B cell (primary cell): ENCODE measurements at regions not wholly inside any gene's neighbourhood (a gene's known extent, or its start where the extent isn't known, plus 50 kb on each side); places are given as distances from the start of the nearest gene placed in this dataset.

ENCODE experiments used
- ATAC-seq: fragments of 200-7000 bp; cut with Tn5 transposase; one replicate; pipeline ENCODE4 v1.10.0; 2021; ENCODE audit warnings: low read depth, mild to moderate bottlenecking, moderate number of reproducible peaks, moderate library complexity
- CTCF ChIA-PET: fragments of 350-600 bp; sonication (Branson Sonifier 250); formaldehyde crosslinking; loops from one replicate; lab custom pipeline; 2021; ENCODE audit warnings: antibody characterized with exemption, inconsistent platforms; lab: Charles Lee
- POLR2A ChIA-PET: fragments of 350-600 bp; sonication (Branson Sonifier 250); formaldehyde crosslinking; loops from one replicate; lab custom pipeline; 2021; ENCODE audit warnings: antibody characterized with exemption; lab: Charles Lee
- DNase-seq: peaks from one replicate; pipeline ENCODE4 v3.0.0; 2013
- H2AFZ ChIP-seq: 2 replicates; pipeline ENCODE4 v1.6.1; 2012; ENCODE audit warnings: mild to moderate bottlenecking, low read depth, low read length; ENCODE audit not compliant: insufficient read depth, poor library complexity, severe bottlenecking
- H3K27ac ChIP-seq, 2 donors: 1 replicate in 1 of 2; 2 replicates in 1 of 2; pipeline ENCODE4 v1.5.1; 2012 to 2013; ENCODE audit warnings: low read length in 2 of 2, mild to moderate bottlenecking in 2 of 2, moderate library complexity in 1 of 2
- H3K27me3 ChIP-seq, 4 experiments: fragments of 200-600 bp in 1 of 4; sonication (generic) in 1 of 4; replicated peaks in 1 of 4; 1 replicate in 2 of 4; 2 replicates in 2 of 4; pipeline versions ENCODE4 v1.6.1 to v1.7.0; 2013 to 2016; ENCODE audit warnings: low read length in 3 of 4, mild to moderate bottlenecking in 2 of 4, mixed read lengths in 1 of 4, moderate library complexity in 1 of 4; ENCODE audit not compliant: insufficient read depth in 4 of 4, control insufficient read depth in 3 of 4; ENCODE audit errors: control extremely low read depth in 1 of 4
- H3K36me3 ChIP-seq, 2 experiments: replicated peaks in 1 of 2; 1 replicate in 1 of 2; 2 replicates in 1 of 2; pipeline versions ENCODE4 v1.6.1 to v1.7.1; 2013; ENCODE audit warnings: low read length in 1 of 2; ENCODE audit not compliant: insufficient read depth in 2 of 2, control insufficient read depth in 1 of 2; ENCODE audit errors: control extremely low read depth in 1 of 2, extremely low read depth in 1 of 2
- H3K4me1 ChIP-seq, 2 donors: fragments of 200-600 bp in 1 of 2; sonication (generic) in 1 of 2; 1 replicate in 1 of 2; 2 replicates in 1 of 2; pipeline versions ENCODE4 v1.5.1 to v1.6.1; 2013 to 2017; ENCODE audit warnings: low read length in 2 of 2; ENCODE audit not compliant: control insufficient read depth in 2 of 2, insufficient read depth in 2 of 2
- H3K4me2 ChIP-seq: replicated peaks from 2 replicates; pipeline ENCODE3; 2012; ENCODE audit warnings: mild to moderate bottlenecking, low read depth, low read length; ENCODE audit not compliant: poor library complexity, severe bottlenecking
- H3K4me3 ChIP-seq, 5 experiments: fragments of 200-600 bp in 1 of 5; sonication (generic) in 1 of 5; 1 replicate in 3 of 5; 2 replicates in 2 of 5; pipeline versions ENCODE4 v1.5.1 to v1.7.0; 2011 to 2016; ENCODE audit warnings: low read length in 4 of 5, mild to moderate bottlenecking in 4 of 5, low read depth in 2 of 5, control low read depth in 1 of 5, moderate library complexity in 1 of 5; ENCODE audit not compliant: insufficient read depth in 1 of 5; ENCODE audit errors: control extremely low read depth in 1 of 5, extremely low read depth in 1 of 5
- H3K79me2 ChIP-seq: fragments of 200-600 bp; sonication (generic); one replicate; pipeline ENCODE4 v1.6.0; 2016; ENCODE audit warnings: low read length; ENCODE audit not compliant: control insufficient read depth, insufficient read depth
- H3K9ac ChIP-seq: fragments of 200-600 bp; sonication (generic); 2 replicates; pipeline ENCODE4 v1.6.1; 2017; ENCODE audit warnings: mild to moderate bottlenecking, low read length, moderate library complexity
- H3K9me3 ChIP-seq, 3 donors: one replicate each; pipeline versions ENCODE4 v1.6.1 to v1.7.1; 2013; ENCODE audit warnings: low read length in 2 of 3; ENCODE audit not compliant: control insufficient read depth in 2 of 3, insufficient read depth in 1 of 3; ENCODE audit errors: control extremely low read depth in 1 of 3
- H4K20me1 ChIP-seq: 2 replicates; pipeline ENCODE4 v1.6.0; 2012; ENCODE audit warnings: mild to moderate bottlenecking, low read length; ENCODE audit not compliant: insufficient read depth, control insufficient read depth, poor library complexity, severe bottlenecking
- H3K27ac Mint-ChIP-seq: one replicate; pipeline ENCODE4 v1.8.0; 2021; ENCODE audit warnings: mixed read lengths
- H3K27me3 Mint-ChIP-seq: one replicate; pipeline ENCODE4 v1.8.0; 2021; ENCODE audit warnings: mixed read lengths
- H3K4me1 Mint-ChIP-seq: one replicate; pipeline ENCODE4 v1.8.0; 2021; ENCODE audit warnings: mixed read lengths
- H3K4me3 Mint-ChIP-seq: one replicate; pipeline ENCODE4 v1.8.0; 2021; ENCODE audit warnings: mixed read lengths
- H3K9me3 Mint-ChIP-seq: one replicate; pipeline ENCODE4 v1.8.0; 2022; ENCODE audit warnings: mixed read lengths; ENCODE audit not compliant: insufficient read depth
- EZH2 ChIP-seq: IDR thresholded peaks from 2 replicates; pipeline ENCODE4 v1.6.1; 2012; ENCODE audit warnings: borderline replicate concordance, low read depth, mild to moderate bottlenecking, moderate library complexity, low read length; ENCODE audit not compliant: insufficient read depth, poor library complexity, severe bottlenecking
- WGBS: methylation state at CpG from one replicate; pipeline ENCODE4 v1.1.5; 2013; ENCODE audit warnings: missing lambda C conversion rate; ENCODE audit not compliant: insufficient coverage; 5-methylcytosine and 5-hydroxymethylcytosine counted together
- intact Hi-C: fragments of 100-400 bp; cut with micrococcal nuclease; formaldehyde crosslinking; loops from one replicate; pipeline ENCODE4 v1.10.0; 2022
- TF ChIP-seq, protein P1 (sequence below): fragments of 200-600 bp; IDR thresholded peaks from one replicate; pipeline ENCODE4 v1.8.0; 2022; ENCODE audit warnings: antibody characterized with exemption, mild to moderate bottlenecking

DNA sequence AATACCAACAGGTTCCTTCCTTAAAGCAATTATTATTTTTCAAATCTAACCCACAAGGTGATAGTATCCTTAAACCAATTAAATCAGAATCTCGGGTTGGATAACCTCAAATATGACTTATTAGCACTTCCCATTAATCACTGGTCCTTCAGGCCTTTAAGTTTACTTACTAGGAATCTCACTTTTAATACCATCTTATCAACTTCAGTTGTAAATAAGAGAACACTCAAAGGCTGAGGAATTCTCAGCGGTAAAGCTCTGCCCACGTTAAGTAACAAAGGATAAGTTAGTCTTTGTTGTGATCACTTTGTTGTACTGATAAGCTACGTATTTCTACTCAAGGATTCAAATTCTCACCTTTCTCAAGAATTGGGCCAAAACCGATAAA lies 82.0 kb downstream of the OR2B2 start:
- peak overlapping the region; percentile 62 to 94 (median 72) for H3K4me3 ChIP-seq
- no peak for DNase-seq
- ChIA-PET POLR2A (interaction anchor here (0.8 to 4.2 kb wide), 7 partner anchors 16 to 684 kb away, joined by 3 to 26 read pairs (median 16); a partner anchor contains a TSS), CTCF (interaction anchor here (1.0 to 1.8 kb wide), 5 partner anchors 15 to 60 kb away, joined by 3 to 6 read pairs (median 3); a partner anchor contains a TSS)
- H3K4me3 Mint-ChIP-seq = peak overlapping the region; percentile 87
- peak overlapping the region; percentile 89 for H3K27ac ChIP-seq
- H3K27ac Mint-ChIP-seq = peak overlapping the region; percentile 96
- H3K36me3 ChIP-seq = peaks cover 0 to 7% of the 10 kb centered on the region in 2 experiments
- WGBS = 17% methylated on average over 1 of the region's 5 CpGs
- ATAC-seq = no peak
- H3K4me1 ChIP-seq = peaks cover 22 to 26% of the 10 kb centered on the region in 2 donors
- no peaks in the 10 kb centered on the region for H3K27me3 ChIP-seq
- TF ChIP-seq EZH2 = no peak
- TF ChIP-seq, protein P1, sequence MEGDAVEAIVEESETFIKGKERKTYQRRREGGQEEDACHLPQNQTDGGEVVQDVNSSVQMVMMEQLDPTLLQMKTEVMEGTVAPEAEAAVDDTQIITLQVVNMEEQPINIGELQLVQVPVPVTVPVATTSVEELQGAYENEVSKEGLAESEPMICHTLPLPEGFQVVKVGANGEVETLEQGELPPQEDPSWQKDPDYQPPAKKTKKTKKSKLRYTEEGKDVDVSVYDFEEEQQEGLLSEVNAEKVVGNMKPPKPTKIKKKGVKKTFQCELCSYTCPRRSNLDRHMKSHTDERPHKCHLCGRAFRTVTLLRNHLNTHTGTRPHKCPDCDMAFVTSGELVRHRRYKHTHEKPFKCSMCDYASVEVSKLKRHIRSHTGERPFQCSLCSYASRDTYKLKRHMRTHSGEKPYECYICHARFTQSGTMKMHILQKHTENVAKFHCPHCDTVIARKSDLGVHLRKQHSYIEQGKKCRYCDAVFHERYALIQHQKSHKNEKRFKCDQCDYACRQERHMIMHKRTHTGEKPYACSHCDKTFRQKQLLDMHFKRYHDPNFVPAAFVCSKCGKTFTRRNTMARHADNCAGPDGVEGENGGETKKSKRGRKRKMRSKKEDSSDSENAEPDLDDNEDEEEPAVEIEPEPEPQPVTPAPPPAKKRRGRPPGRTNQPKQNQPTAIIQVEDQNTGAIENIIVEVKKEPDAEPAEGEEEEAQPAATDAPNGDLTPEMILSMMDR = no peak
- H3K27me3 Mint-ChIP-seq = no peaks in the 10 kb centered on the region
- H3K4me1 Mint-ChIP-seq = peaks cover 43% of the 10 kb centered on the region
- H3K79me2 ChIP-seq = peaks cover 30% of the 10 kb centered on the region
- peak overlapping the region; percentile 78 for H3K4me2 ChIP-seq
- intact Hi-C loops = loop anchor here (10.0 kb wide), 3 partner anchors 1545 to 1705 kb away; a partner anchor contains a TSS
- H4K20me1 ChIP-seq = no peaks in the 10 kb centered on the region
- peak overlapping the region; percentile 71 for H3K9ac ChIP-seq
- peaks cover 2% of the 10 kb centered on the region for H3K9me3 Mint-ChIP-seq
- H3K9me3 ChIP-seq = peaks cover 0 to 14% (median 0%) of the 10 kb centered on the region in 3 donors
- peak overlapping the region; percentile 44 for H2AFZ ChIP-seq

DNA sequence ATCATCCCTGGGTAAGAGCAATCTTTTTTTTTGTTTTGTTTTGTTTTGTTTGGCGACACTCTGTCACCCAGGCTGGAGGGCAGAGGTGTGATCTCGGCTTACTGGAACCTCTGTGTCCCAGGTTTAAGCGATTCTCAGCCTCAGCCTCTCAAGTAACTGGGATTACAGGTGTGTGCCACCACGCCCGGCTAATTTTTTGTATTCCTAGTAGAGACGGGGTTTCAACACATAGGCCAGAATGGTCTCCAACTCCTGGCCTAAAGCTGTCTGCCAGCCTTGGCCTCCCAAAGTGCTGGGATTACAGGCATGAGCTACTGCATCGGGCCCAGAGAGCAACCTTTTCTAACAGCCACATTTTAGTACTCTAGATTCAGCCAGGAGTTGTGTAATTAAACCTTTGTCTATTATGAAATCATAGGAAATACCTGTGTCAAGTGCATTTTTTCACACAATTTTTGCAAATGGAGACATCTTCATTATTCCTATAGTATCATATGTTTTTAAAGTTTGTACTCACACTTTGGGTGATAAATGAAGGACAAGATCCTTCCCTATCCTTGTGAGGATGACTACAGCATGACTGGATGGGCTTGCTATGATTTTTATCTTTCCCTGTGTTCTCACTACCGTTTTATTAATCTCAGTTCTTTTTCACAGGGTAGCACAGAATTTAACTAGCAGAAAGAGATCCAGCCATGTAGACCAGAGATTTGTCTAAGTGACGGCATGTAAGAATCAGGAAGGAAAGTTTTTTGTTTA lies 82.6 kb downstream of the OR2B2 start:
- Histone ChIP-seq H3K79me2 (peaks cover 25% of the 10 kb centered on the region), H3K27me3 (no peaks in the 10 kb centered on the region), H3K4me3 (peak overlapping the region; percentile 62 to 94 (median 72)), H3K9ac (peak overlapping the region; percentile 71), H2AFZ (no peak overlapping the region), H3K36me3 (peaks cover 0 to 7% of the 10 kb centered on the region in 2 experiments), H4K20me1 (no peaks in the 10 kb centered on the region), H3K4me2 (peak overlapping the region; percentile 78), H3K4me1 (peaks cover 21 to 24% of the 10 kb centered on the region in 2 donors), H3K27ac (peak overlapping the region; percentile 89), H3K9me3 (peaks cover 0 to 18% (median 0%) of the 10 kb centered on the region in 3 donors)
- ChIA-PET POLR2A (interaction anchor here (1.4 to 4.2 kb wide), 6 partner anchors 15 to 684 kb away, joined by 5 to 26 read pairs (median 16); a partner anchor contains a TSS), CTCF (interaction anchor here (1.1 to 1.8 kb wide), 4 partner anchors 35 to 43 kb away, joined by 3 to 6 read pairs (median 4); a partner anchor contains a TSS)
- DNase-seq = no peak
- TF ChIP-seq EZH2 = no peak
- TF ChIP-seq, protein P1 = no peak
- intact Hi-C loops = loop anchor here (10.0 kb wide), 3 partner anchors 1545 to 1705 kb away; a partner anchor contains a TSS
- peaks cover 2% of the 10 kb centered on the region for H3K9me3 Mint-ChIP-seq
- H3K4me1 Mint-ChIP-seq = peaks cover 43% of the 10 kb centered on the region
- H3K4me3 Mint-ChIP-seq = peak overlapping the region; percentile 87
- H3K27me3 Mint-ChIP-seq = no peaks in the 10 kb centered on the region
- WGBS = 92% methylated on average over 6 of the region's 9 CpGs
- peak overlapping the region; percentile 96 for H3K27ac Mint-ChIP-seq
- no peak for ATAC-seq
